Naive thymus-derived CD4-positive, alpha-beta T cell (primary cell): ENCODE measurements at regions not wholly inside any gene's neighbourhood (a gene's known extent, or its start where the extent isn't known, plus 50 kb on each side); places are given as distances from the start of the nearest gene placed in this dataset.

Source experiments
- ATAC-seq: fragments of 150-1000 bp; cut with Tn5 transposase; 2 replicates; pipeline ENCODE4 v1.10.0; 2021; ENCODE audit warnings: mild to moderate bottlenecking, moderate library complexity
- CTCF ChIA-PET: fragments of 350-600 bp; sonication (Branson Sonifier 250); formaldehyde crosslinking; loops from one replicate; lab custom pipeline; 2021; ENCODE audit warnings: antibody characterized with exemption; lab: Charles Lee
- POLR2A ChIA-PET: fragments of 350-600 bp; sonication (Branson Sonifier 250); formaldehyde crosslinking; loops from one replicate; lab custom pipeline; 2021; ENCODE audit warnings: antibody characterized with exemption, inconsistent platforms; lab: Charles Lee
- DNase-seq, 9 donors: peaks; one replicate each; pipeline versions ENCODE4 v3.0.0 to v3.0.0-alpha.2; 2020 to 2022; ENCODE audit warnings: mixed read lengths in 1 of 9
- H3K27ac ChIP-seq: one replicate; pipeline ENCODE4 v1.7.0; 2013; ENCODE audit warnings: mild to moderate bottlenecking, low read depth, low read length, moderate library complexity
- H3K27me3 ChIP-seq, 2 donors: one replicate each; pipeline ENCODE4 v1.7.0; 2013; ENCODE audit warnings: low read length in 2 of 2, mild to moderate bottlenecking in 2 of 2, moderate library complexity in 2 of 2; ENCODE audit not compliant: control insufficient read depth in 2 of 2, insufficient read depth in 2 of 2
- H3K36me3 ChIP-seq, 3 experiments: 1 replicate in 2 of 3; 2 replicates in 1 of 3; pipeline ENCODE4 v1.7.0; 2013; ENCODE audit warnings: low read length in 3 of 3, mild to moderate bottlenecking in 3 of 3, moderate library complexity in 1 of 3; ENCODE audit not compliant: insufficient read depth in 3 of 3, control insufficient read depth in 2 of 3
- H3K4me1 ChIP-seq, 2 donors: one replicate each; pipeline ENCODE4 v1.7.0; 2013; ENCODE audit warnings: low read length in 2 of 2, mild to moderate bottlenecking in 2 of 2, moderate library complexity in 1 of 2; ENCODE audit not compliant: control insufficient read depth in 2 of 2, insufficient read depth in 2 of 2
- H3K4me3 ChIP-seq: 2 replicates; pipeline ENCODE4 v1.7.0; 2013; ENCODE audit warnings: mild to moderate bottlenecking, low read length
- H3K9me3 ChIP-seq, 3 experiments: 1 replicate in 2 of 3; 2 replicates in 1 of 3; pipeline ENCODE4 v1.7.0; 2013; ENCODE audit warnings: low read length in 3 of 3; ENCODE audit not compliant: control insufficient read depth in 2 of 3
- H3K27ac Mint-ChIP-seq, 9 donors: one replicate each; pipeline ENCODE4 v1.8.0; 2020 to 2022; ENCODE audit warnings: mixed read lengths in 9 of 9, mild to moderate bottlenecking in 8 of 9, moderate library complexity in 5 of 9, inconsistent platforms in 2 of 9
- H3K27me3 Mint-ChIP-seq, 5 donors: one replicate each; pipeline ENCODE4 v1.8.0; 2021 to 2022; ENCODE audit warnings: mixed read lengths in 5 of 5, mild to moderate bottlenecking in 1 of 5
- H3K36me3 Mint-ChIP-seq, 5 donors: one replicate each; pipeline ENCODE4 v1.8.0; 2020 to 2022; ENCODE audit warnings: mixed read lengths in 5 of 5, mild to moderate bottlenecking in 3 of 5, inconsistent platforms in 1 of 5
- H3K4me1 Mint-ChIP-seq, 7 donors: one replicate each; pipeline ENCODE4 v1.8.0; 2020 to 2022; ENCODE audit warnings: mixed read lengths in 7 of 7, mild to moderate bottlenecking in 3 of 7, inconsistent platforms in 1 of 7
- H3K4me3 Mint-ChIP-seq, 10 donors: one replicate each; pipeline ENCODE4 v1.8.0; 2020 to 2022; ENCODE audit warnings: mild to moderate bottlenecking in 10 of 10, mixed read lengths in 10 of 10, moderate library complexity in 6 of 10, inconsistent platforms in 2 of 10
- H3K9me3 Mint-ChIP-seq, 11 donors: one replicate each; pipeline ENCODE4 v1.8.0; 2020 to 2022; ENCODE audit warnings: mixed read lengths in 11 of 11, mild to moderate bottlenecking in 4 of 11, inconsistent platforms in 1 of 11, moderate library complexity in 1 of 11
- intact Hi-C, 2 donors: fragments of 100-400 bp; cut with micrococcal nuclease; formaldehyde crosslinking; loops; one replicate each; pipeline ENCODE4 v1.15.1; 2023

- Histone ChIP-seq H3K4me3 (no peak overlapping the region), H3K27ac (no peak overlapping the region), H3K27me3 (no peaks in the 10 kb centered on the region), H3K9me3 (no peaks in the 10 kb centered on the region), H3K36me3 (no peaks in the 10 kb centered on the region), H3K4me1 (no peaks in the 10 kb centered on the region)
- intact Hi-C loops = no loop called here
- no peaks in the 10 kb centered on the region for H3K4me1 Mint-ChIP-seq
- ATAC-seq (no peak), DNase-seq (no peak)
- H3K4me3 Mint-ChIP-seq = no peak overlapping the region
- peaks cover 5 to 20% (median 10%) of the 10 kb centered on the region in 5 donors for H3K27me3 Mint-ChIP-seq
- H3K9me3 Mint-ChIP-seq = no peaks in the 10 kb centered on the region
- H3K27ac Mint-ChIP-seq = no peak overlapping the region
- POLR2A ChIA-PET = no interaction called here
- CTCF ChIA-PET = no interaction called here
- no peaks in the 10 kb centered on the region for H3K36me3 Mint-ChIP-seq
Observed at GRCh38 chr11:33457948-33458347, 200.8 kb downstream of the HIPK3 start.

GRCh38 chr11:33455867-33456463, 198.8 kb downstream of the HIPK3 start:
- Mint-ChIP-seq H3K27me3 (peaks cover 9 to 29% (median 12%) of the 10 kb centered on the region in 5 donors), H3K4me3 (no peak overlapping the region), H3K9me3 (no peaks in the 10 kb centered on the region), H3K36me3 (no peaks in the 10 kb centered on the region), H3K4me1 (no peaks in the 10 kb centered on the region), H3K27ac (no peak overlapping the region)
- no peak for ATAC-seq
- H3K27ac ChIP-seq = no peak overlapping the region
- POLR2A ChIA-PET = no interaction called here
- no peak for DNase-seq
- intact Hi-C loops = no loop called here
- CTCF ChIA-PET = no interaction called here
- no peaks in the 10 kb centered on the region for H3K4me1 ChIP-seq
- H3K4me3 ChIP-seq = no peak overlapping the region
- no peaks in the 10 kb centered on the region for H3K36me3 ChIP-seq
- H3K9me3 ChIP-seq = no peaks in the 10 kb centered on the region
- H3K27me3 ChIP-seq = no peaks in the 10 kb centered on the region

- no peak overlapping the region for H3K4me3 ChIP-seq
- intact Hi-C loops = no loop called here
- Mint-ChIP-seq H3K27me3 (peaks cover 6 to 20% (median 12%) of the 10 kb centered on the region in 5 donors), H3K9me3 (peaks cover 0 to 2% (median 0%) of the 10 kb centered on the region in 11 donors), H3K36me3 (no peaks in the 10 kb centered on the region), H3K4me1 (no peaks in the 10 kb centered on the region), H3K4me3 (no peak overlapping the region), H3K27ac (no peak overlapping the region)
- H3K4me1 ChIP-seq = no peaks in the 10 kb centered on the region
- CTCF ChIA-PET = interaction anchor here (1.0 kb wide), 1 partner anchor 10 kb away, joined by 5 read pairs; no protein-coding TSS in a partner anchor
- no peaks in the 10 kb centered on the region for H3K27me3 ChIP-seq
- H3K36me3 ChIP-seq = no peaks in the 10 kb centered on the region
- no peak overlapping the region for H3K27ac ChIP-seq
- no peak for DNase-seq
- H3K9me3 ChIP-seq = no peaks in the 10 kb centered on the region
- POLR2A ChIA-PET = interaction anchor here (0.6 kb wide), 1 partner anchor 1917 kb away, joined by 3 read pairs; no protein-coding TSS in a partner anchor
- no peak for ATAC-seq
Observed at GRCh38 chr11:33454264-33454663, 197.1 kb downstream of the HIPK3 start.

GRCh38 chr11:33452836-33453624, 195.8 kb downstream of the HIPK3 start:
- Mint-ChIP-seq H3K4me3 (no peak overlapping the region), H3K36me3 (no peaks in the 10 kb centered on the region), H3K9me3 (peaks cover 0 to 2% (median 0%) of the 10 kb centered on the region in 11 donors), H3K27ac (no peak overlapping the region), H3K4me1 (no peaks in the 10 kb centered on the region), H3K27me3 (peaks cover 5 to 15% (median 10%) of the 10 kb centered on the region in 5 donors)
- Histone ChIP-seq H3K4me1 (no peaks in the 10 kb centered on the region), H3K4me3 (no peak overlapping the region), H3K27ac (no peak overlapping the region), H3K27me3 (no peaks in the 10 kb centered on the region), H3K9me3 (no peaks in the 10 kb centered on the region), H3K36me3 (no peaks in the 10 kb centered on the region)
- DNase-seq (no peak), ATAC-seq (no peak)
- ChIA-PET POLR2A (no interaction called here), CTCF (no interaction called here)
- intact Hi-C loops = no loop called here

GRCh38 chr11:33451364-33451763, 194.2 kb downstream of the HIPK3 start:
- Histone ChIP-seq H3K4me1 (no peaks in the 10 kb centered on the region), H3K27ac (no peak overlapping the region), H3K9me3 (no peaks in the 10 kb centered on the region), H3K27me3 (no peaks in the 10 kb centered on the region), H3K4me3 (no peak overlapping the region), H3K36me3 (no peaks in the 10 kb centered on the region)
- H3K4me3 Mint-ChIP-seq = no peak overlapping the region
- intact Hi-C loops = no loop called here
- H3K36me3 Mint-ChIP-seq = no peaks in the 10 kb centered on the region
- no peak overlapping the region for H3K27ac Mint-ChIP-seq
- peaks cover 0 to 1% (median 0%) of the 10 kb centered on the region in 7 donors for H3K4me1 Mint-ChIP-seq
- ChIA-PET CTCF (no interaction called here), POLR2A (no interaction called here)
- H3K9me3 Mint-ChIP-seq = peaks cover 0 to 2% (median 0%) of the 10 kb centered on the region in 11 donors
- peaks cover under 1 to 13% (median 9%) of the 10 kb centered on the region in 5 donors for H3K27me3 Mint-ChIP-seq
- ATAC-seq (no peak), DNase-seq (no peak)

GRCh38 chr11:33449798-33450197, 192.6 kb downstream of the HIPK3 start:
- DNase-seq (no peak), ATAC-seq (no peak)
- Mint-ChIP-seq H3K4me3 (no peak overlapping the region), H3K27ac (no peak overlapping the region), H3K9me3 (peaks cover 0 to 2% (median 0%) of the 10 kb centered on the region in 11 donors), H3K4me1 (peaks cover 0 to 5% (median 1%) of the 10 kb centered on the region in 7 donors), H3K36me3 (no peaks in the 10 kb centered on the region), H3K27me3 (peaks cover 0 to 13% (median 9%) of the 10 kb centered on the region in 5 donors)
- H3K36me3 ChIP-seq = no peaks in the 10 kb centered on the region
- ChIA-PET CTCF (no interaction called here), POLR2A (no interaction called here)
- no peaks in the 10 kb centered on the region for H3K9me3 ChIP-seq
- H3K27me3 ChIP-seq = peaks cover 0 to 4% of the 10 kb centered on the region in 2 donors
- H3K4me3 ChIP-seq = no peak overlapping the region
- H3K4me1 ChIP-seq = no peaks in the 10 kb centered on the region
- intact Hi-C loops = no loop called here
- no peak overlapping the region for H3K27ac ChIP-seq
